OCI-LY1 (cell line): ENCODE measurements at regions not wholly inside any gene's neighbourhood (a gene's known extent, or its start where the extent isn't known, plus 50 kb on each side); places are given as distances from the start of the nearest gene placed in this dataset.

Experiments used
- EZH2 ChIP-seq: fragments of 200-600 bp; sonication (generic), shearing (Covaris generic); IDR thresholded peaks from 2 replicates; pipeline ENCODE4 v1.8.0; 2017; ENCODE audit warnings: borderline replicate concordance, mixed run types, mild to moderate bottlenecking, antibody characterized with exemption, low read length, moderate library complexity, mixed read lengths
- TF ChIP-seq, protein P1 (sequence below): fragments of 200-600 bp; sonication (generic), shearing (Covaris generic); IDR thresholded peaks from 2 replicates; pipeline ENCODE4 v1.5.1; 2017; ENCODE audit warnings: mild to moderate bottlenecking, antibody characterized with exemption, low read length, moderate library complexity, mixed read lengths

GRCh38 chr5:93930098-93930497 lies 188.7 kb upstream of the POU5F2 start:
- TF ChIP-seq, protein P1, sequence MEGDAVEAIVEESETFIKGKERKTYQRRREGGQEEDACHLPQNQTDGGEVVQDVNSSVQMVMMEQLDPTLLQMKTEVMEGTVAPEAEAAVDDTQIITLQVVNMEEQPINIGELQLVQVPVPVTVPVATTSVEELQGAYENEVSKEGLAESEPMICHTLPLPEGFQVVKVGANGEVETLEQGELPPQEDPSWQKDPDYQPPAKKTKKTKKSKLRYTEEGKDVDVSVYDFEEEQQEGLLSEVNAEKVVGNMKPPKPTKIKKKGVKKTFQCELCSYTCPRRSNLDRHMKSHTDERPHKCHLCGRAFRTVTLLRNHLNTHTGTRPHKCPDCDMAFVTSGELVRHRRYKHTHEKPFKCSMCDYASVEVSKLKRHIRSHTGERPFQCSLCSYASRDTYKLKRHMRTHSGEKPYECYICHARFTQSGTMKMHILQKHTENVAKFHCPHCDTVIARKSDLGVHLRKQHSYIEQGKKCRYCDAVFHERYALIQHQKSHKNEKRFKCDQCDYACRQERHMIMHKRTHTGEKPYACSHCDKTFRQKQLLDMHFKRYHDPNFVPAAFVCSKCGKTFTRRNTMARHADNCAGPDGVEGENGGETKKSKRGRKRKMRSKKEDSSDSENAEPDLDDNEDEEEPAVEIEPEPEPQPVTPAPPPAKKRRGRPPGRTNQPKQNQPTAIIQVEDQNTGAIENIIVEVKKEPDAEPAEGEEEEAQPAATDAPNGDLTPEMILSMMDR = no peak
- no peak for TF ChIP-seq EZH2
